Keratinocyte (primary cell): ENCODE measurements at regions not wholly inside any gene's neighbourhood (a gene's known extent, or its start where the extent isn't known, plus 50 kb on each side); places are given as distances from the start of the nearest gene placed in this dataset.

Experiments used
- DNase-seq: peaks from one replicate; pipeline ENCODE4 v3.0.0-alpha.2; 2011; ENCODE audit warnings: low read depth, missing footprints, low spot score
- FAIRE-seq: peaks from 2 replicates; lab custom pipeline; 2011; peaks lifted over from hg19 to GRCh38; lab: Jason Lieb, UNC
- H2AFZ ChIP-seq: 2 replicates; pipeline ENCODE4 v1.6.0; 2012; ENCODE audit warnings: low read length, control low read depth, inconsistent platforms; ENCODE audit not compliant: control insufficient read depth
- H3K27ac ChIP-seq: 2 replicates; pipeline ENCODE4 v1.5.1; 2011; ENCODE audit warnings: low read length; ENCODE audit not compliant: control insufficient read depth, insufficient read depth
- H3K27me3 ChIP-seq: 3 replicates; pipeline ENCODE4 v1.6.0; 2011; ENCODE audit warnings: low read length; ENCODE audit not compliant: control insufficient read depth, insufficient read depth; ENCODE audit errors: extremely low read depth
- H3K36me3 ChIP-seq, 2 experiments: 2 replicates in 1 of 2; 3 replicates in 1 of 2; pipeline ENCODE4 v1.5.1; 2011; ENCODE audit warnings: low read length in 2 of 2, mild to moderate bottlenecking in 1 of 2; ENCODE audit not compliant: control insufficient read depth in 2 of 2, insufficient read depth in 2 of 2; ENCODE audit errors: extremely low read depth in 1 of 2
- H3K4me1 ChIP-seq: 3 replicates; pipeline ENCODE4 v1.5.1; 2011; ENCODE audit warnings: low read length; ENCODE audit not compliant: control insufficient read depth, insufficient read depth; ENCODE audit errors: extremely low read depth
- H3K4me2 ChIP-seq: 3 replicates; pipeline ENCODE4 v1.6.0; 2011; ENCODE audit warnings: low read depth, low read length; ENCODE audit not compliant: control insufficient read depth, insufficient read depth; ENCODE audit errors: extremely low read depth
- H3K4me3 ChIP-seq, 3 experiments: fragments of 200-600 bp in 1 of 3; sonication (generic) in 1 of 3; 2 replicates in 2 of 3; 3 replicates in 1 of 3; pipeline ENCODE4 v1.5.1; 2011 to 2016; ENCODE audit warnings: low read length in 3 of 3, mild to moderate bottlenecking in 3 of 3, control low read depth in 2 of 3, inconsistent platforms in 1 of 3, low read depth in 1 of 3, mixed read lengths in 1 of 3, mixed run types in 1 of 3, moderate library complexity in 1 of 3; ENCODE audit not compliant: control insufficient read depth in 2 of 3, insufficient read depth in 2 of 3; ENCODE audit errors: extremely low read depth in 1 of 3
- H3K79me2 ChIP-seq: 2 replicates; pipeline ENCODE4 v1.6.0; 2012; ENCODE audit warnings: low read length; ENCODE audit not compliant: control insufficient read depth, insufficient read depth
- H3K9ac ChIP-seq: 3 replicates; pipeline ENCODE4 v1.6.0; 2011; ENCODE audit warnings: low read length; ENCODE audit not compliant: control insufficient read depth, insufficient read depth; ENCODE audit errors: extremely low read depth
- H3K9me1 ChIP-seq: 3 replicates; pipeline ENCODE4 v1.6.0; 2011; ENCODE audit warnings: low read length; ENCODE audit not compliant: control insufficient read depth, insufficient read depth; ENCODE audit errors: extremely low read depth
- H3K9me3 ChIP-seq: 2 replicates; pipeline ENCODE4 v1.5.1; 2012; ENCODE audit warnings: low read depth, low read length; ENCODE audit not compliant: control insufficient read depth
- H4K20me1 ChIP-seq: 3 replicates; pipeline ENCODE4 v1.6.0; 2011; ENCODE audit warnings: low read length; ENCODE audit not compliant: control insufficient read depth, insufficient read depth; ENCODE audit errors: extremely low read depth
- EZH2 ChIP-seq: IDR thresholded peaks from one replicate; pipeline ENCODE4 v1.6.1; 2012; ENCODE audit warnings: inconsistent platforms, mild to moderate bottlenecking, low read length, moderate library complexity
- dilution Hi-C: fragments of 300-500 bp; cut with MboI; formaldehyde crosslinking; loops from one replicate; pipeline ENCODE4 v1.7.0; 2020; ENCODE audit warnings: low sequenced_read_pairs; ENCODE audit not compliant: extremely low pct_ligation_motif_present
- TF ChIP-seq, protein P1 (sequence below), 3 experiments: IDR thresholded peaks in 1 of 3; conservative IDR thresholded peaks in 1 of 3; optimal IDR thresholded peaks in 1 of 3; 2 replicates in 2 of 3; 3 replicates in 1 of 3; pipeline versions ENCODE3 to v1.5.1; 2011; ENCODE audit warnings: low read length in 3 of 3, mild to moderate bottlenecking in 3 of 3, moderate library complexity in 2 of 3, control low read depth in 1 of 3, inconsistent platforms in 1 of 3; ENCODE audit not compliant: insufficient read depth in 2 of 3; ENCODE audit errors: extremely low read depth in 1 of 3

DNA sequence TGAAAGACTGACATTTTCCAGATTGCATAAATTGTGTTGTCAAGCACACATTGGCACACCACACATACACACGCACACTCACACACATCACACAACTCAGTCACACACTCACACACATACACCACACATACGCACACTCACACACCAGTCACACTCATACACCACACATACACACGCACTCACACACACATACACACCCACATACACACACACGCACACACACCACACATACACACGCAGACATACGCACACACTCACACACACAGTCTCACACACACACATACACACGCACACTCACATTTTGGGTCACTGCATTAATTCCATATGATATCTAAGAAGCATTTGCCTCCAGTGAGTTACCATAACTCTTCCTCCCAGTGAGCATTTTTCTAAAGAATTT lies 578.3 kb upstream of the FRG1 start:
- H3K27ac ChIP-seq = no peak overlapping the region
- H3K4me1 ChIP-seq = no peaks in the 10 kb centered on the region
- TF ChIP-seq, protein P1, sequence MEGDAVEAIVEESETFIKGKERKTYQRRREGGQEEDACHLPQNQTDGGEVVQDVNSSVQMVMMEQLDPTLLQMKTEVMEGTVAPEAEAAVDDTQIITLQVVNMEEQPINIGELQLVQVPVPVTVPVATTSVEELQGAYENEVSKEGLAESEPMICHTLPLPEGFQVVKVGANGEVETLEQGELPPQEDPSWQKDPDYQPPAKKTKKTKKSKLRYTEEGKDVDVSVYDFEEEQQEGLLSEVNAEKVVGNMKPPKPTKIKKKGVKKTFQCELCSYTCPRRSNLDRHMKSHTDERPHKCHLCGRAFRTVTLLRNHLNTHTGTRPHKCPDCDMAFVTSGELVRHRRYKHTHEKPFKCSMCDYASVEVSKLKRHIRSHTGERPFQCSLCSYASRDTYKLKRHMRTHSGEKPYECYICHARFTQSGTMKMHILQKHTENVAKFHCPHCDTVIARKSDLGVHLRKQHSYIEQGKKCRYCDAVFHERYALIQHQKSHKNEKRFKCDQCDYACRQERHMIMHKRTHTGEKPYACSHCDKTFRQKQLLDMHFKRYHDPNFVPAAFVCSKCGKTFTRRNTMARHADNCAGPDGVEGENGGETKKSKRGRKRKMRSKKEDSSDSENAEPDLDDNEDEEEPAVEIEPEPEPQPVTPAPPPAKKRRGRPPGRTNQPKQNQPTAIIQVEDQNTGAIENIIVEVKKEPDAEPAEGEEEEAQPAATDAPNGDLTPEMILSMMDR (optimal IDR thresholded peaks at IDR 0.05 in 1 of 3, IDR thresholded peaks at IDR 0.05 in 1 of 3, conservative IDR thresholded peaks at IDR 0.05 in 1 of 3; ENCODE audit: extremely low read depth in 1 of 3, insufficient read depth in 2 of 3, low read length in 3 of 3) = no peak
- TF ChIP-seq EZH2 = no peak
- H4K20me1 ChIP-seq = no peaks in the 10 kb centered on the region
- H3K9ac ChIP-seq = no peak overlapping the region
- no peak overlapping the region for H3K4me3 ChIP-seq
- H3K9me1 ChIP-seq = no peaks in the 10 kb centered on the region
- H3K27me3 ChIP-seq = no peaks in the 10 kb centered on the region
- no peak for FAIRE-seq
- H3K9me3 ChIP-seq = peaks cover 4% of the 10 kb centered on the region
- no peak overlapping the region for H2AFZ ChIP-seq
- no peak for DNase-seq
- no peak overlapping the region for H3K4me2 ChIP-seq
- dilution Hi-C loops = no loop called here
- H3K79me2 ChIP-seq = no peaks in the 10 kb centered on the region
- no peaks in the 10 kb centered on the region for H3K36me3 ChIP-seq

DNA sequence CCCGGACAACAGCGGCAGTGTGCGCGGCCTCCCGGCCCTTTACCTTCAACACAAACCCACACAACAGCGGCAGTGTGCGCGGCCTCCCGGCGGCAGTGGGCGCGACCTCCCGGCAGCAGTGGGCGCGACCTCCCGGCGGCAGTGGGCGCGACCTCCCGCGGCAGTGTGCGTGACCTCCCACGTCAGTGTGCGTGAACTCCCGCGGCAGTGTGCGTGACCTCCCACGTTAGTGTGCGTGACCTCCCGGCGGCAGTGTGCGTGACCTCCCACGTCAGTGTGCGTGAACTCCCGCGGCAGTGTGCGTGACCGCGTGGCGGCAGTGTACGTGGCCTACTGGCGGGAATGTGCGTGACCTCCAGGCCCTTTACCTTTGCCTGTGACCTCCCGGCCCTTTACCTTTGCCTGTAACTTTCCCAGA lies 576.6 kb upstream of the FRG1 start:
- DNase-seq = no peak
- FAIRE-seq = no peak
- H3K27me3 ChIP-seq = no peaks in the 10 kb centered on the region
- H3K36me3 ChIP-seq = no peaks in the 10 kb centered on the region
- no peaks in the 10 kb centered on the region for H3K4me1 ChIP-seq
- TF ChIP-seq EZH2 = no peak
- TF ChIP-seq, protein P1 (optimal IDR thresholded peaks at IDR 0.05 in 1 of 3, IDR thresholded peaks at IDR 0.05 in 1 of 3, conservative IDR thresholded peaks at IDR 0.05 in 1 of 3; ENCODE audit: extremely low read depth in 1 of 3, insufficient read depth in 2 of 3, low read length in 3 of 3) = no peak
- H3K9ac ChIP-seq = no peak overlapping the region
- H3K9me3 ChIP-seq = peaks cover 4% of the 10 kb centered on the region
- no peak overlapping the region for H3K27ac ChIP-seq
- H3K4me3 ChIP-seq = peak overlapping the region in 1 of 3 experiments; percentile 21
- no peaks in the 10 kb centered on the region for H3K9me1 ChIP-seq
- no peak overlapping the region for H2AFZ ChIP-seq
- dilution Hi-C loops = no loop called here
- H4K20me1 ChIP-seq = no peaks in the 10 kb centered on the region
- H3K4me2 ChIP-seq = no peak overlapping the region
- no peaks in the 10 kb centered on the region for H3K79me2 ChIP-seq
